ENCODE measurements at regions not wholly inside any gene's neighbourhood (a gene's known extent, or its start where the extent isn't known, plus 50 kb on each side); places are given as distances from the start of the nearest gene placed in this dataset.
A peak's percentile ranks its signal among the peaks of the same experiment; 100 is the strongest.
"Not testable (repeated sequence)": the region's sequence is repeated elsewhere in the genome, so short reads cannot be mapped to it uniquely, and the experiment has no call there.

DNA sequence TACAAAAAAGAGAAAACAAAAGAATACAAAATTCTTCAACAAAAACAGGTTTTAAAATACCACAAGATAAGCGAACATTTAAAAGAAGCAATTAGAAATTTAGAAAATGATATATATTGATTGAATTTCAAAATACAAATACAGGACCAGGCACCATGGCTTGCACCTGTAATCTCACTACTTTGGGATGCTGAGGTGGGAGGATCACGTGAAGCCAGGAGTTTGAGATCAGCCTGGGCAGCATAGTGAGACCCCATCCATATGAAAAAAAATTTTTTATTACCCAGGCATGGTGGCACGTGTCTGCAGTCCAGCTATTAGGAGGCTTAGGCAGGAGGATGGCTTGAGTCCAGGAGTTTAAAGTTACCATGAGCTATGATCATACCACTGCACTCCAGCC, 109.9 kb upstream of the SLC30A5 start:
- no peak for DNase-seq (ENCODE audit: low read depth)

DNA sequence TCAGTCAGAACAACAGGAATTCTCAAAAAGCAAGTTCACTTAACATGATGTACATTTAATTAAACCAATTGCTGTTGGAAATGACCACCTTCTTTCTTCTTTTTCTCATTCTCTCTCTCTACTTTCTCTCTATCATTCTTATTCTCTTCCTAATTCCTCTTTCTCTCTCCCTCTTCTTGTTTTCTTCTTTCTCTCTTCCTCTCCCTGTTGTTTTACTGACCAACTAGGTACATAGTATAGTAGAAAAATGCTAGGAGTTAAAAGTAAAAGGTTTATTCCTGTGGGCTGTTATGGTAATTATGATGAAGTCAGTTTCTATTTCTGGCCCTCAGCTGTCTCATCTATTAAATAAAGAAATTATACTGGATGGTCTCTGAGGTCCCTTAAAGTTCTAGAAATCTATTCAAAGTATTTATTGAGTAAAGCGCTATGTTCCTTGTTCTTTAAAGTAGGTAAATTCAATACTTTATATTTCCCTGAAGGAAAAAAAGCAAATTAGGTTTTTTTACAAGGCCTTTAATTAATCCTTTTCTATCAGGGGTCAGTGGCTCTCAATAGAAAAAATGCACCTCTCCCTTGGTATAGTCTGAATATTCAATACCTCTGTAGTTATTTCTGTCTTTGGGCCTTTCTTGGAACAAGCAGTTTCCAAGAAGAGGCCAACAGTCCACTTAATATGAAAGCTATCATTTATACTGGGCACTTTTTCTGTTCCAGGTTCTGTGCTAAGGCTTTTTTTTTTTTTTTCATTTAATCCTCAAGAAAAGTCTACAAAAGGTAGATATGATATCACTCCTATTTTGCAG, 102.3 kb upstream of the SLC30A5 start:
- no peak for DNase-seq (ENCODE audit: low read depth)

DNA sequence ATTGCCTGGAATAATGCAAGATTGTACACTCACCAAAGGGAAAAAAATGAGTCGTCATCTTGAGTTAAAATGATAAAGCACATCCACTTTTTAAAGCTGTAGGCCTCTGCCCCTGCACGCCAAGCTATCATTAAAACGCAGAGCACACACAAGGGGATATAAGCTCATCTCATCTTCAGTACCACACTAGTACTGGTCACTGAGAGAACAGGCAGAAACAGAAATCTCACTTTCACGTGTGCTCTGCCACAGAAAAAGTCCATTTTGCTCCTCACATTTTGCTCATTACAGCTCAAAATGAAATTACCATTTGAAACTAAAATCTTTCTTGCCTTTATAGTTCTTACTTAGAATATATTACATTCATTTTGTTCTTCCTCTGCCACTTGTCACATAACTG, 99.2 kb upstream of the SLC30A5 start:
- DNase-seq (ENCODE audit: low read depth): no peak

DNA sequence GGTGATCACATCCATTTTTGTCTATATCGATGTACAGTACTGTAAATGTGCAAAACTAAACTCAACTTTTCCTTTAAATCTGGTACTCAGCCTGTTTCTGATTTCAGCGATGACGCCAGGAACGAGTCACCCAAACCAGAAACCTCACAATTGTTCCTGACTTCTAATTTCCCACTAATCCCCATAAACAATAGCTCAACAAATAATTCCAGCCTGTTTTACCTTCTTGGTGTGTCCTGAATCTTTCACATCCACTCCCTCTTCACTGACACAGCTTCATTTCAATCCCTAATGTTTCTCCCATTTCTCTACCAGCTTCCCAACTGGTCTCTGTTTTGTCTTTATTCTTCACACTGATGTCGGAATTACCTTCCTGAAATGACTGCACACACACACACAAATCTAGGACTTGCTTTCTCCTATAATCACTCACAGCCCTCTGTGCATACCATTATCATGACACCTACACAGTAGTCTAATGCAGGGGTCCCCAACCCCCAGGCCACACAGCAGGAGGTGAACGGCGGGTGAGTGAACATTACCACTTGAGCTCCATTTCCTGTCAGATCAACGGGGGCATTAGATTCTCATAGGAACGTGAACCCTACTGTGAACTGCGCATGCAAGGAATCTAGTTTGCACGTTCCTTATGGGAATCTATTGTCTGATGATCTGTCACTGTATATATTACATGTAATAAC, 97.8 kb upstream of the SLC30A5 start:
- DNase-seq (ENCODE audit: low read depth): no peak

DNA sequence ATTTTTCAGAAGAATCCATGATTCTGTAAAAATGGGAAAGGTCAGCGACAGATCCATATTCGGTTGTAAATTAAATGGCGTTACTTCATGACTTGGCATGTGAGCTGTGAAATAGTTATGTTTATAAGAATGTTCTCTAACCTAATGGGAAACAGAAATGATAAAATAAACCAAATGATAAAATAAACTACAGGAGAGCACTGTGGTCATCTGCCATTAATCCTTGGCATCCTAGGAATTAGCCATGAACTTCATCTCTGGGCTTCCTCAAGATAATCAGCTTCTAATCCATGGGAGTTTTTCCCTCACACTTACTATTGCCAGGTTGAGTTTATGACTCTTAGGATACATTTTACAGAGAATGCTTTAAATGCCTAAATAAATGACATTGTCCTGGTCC, 94.6 kb upstream of the SLC30A5 start:
- DNase-seq (ENCODE audit: low read depth): no peak

DNA sequence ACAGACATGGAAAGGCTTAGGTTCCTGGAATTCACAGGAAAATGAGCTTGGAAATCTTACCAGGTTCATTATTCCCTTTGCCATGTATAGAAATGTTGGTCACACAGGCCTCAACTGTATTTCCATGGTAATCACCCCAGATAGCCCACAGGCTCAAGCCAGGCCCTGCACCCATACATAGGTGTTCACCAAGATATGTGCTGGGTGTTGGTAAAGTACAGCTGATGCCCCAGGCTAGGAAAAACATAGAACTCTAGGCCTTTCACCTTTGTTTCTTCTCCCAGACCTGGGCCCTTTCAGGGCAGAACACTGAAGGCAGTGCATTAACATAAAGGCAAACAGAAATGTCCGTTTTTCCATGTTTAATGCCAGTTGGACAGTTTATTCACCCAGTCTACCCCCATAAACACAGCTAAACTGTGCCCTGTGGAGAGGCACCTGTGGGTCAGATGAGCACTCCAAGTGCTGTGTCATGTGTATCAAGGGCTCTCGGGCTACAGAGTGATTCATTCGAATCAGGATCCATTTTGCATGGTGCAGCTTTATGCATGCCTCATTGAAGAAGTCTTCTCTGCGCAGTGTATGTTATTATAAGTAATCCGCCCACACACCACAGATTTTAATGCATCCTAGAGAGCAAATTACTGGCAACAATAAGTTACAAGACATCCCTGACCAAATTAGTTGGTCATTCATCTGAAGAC, 93.4 kb upstream of the SLC30A5 start:
- no peak for DNase-seq (ENCODE audit: low read depth)

DNA sequence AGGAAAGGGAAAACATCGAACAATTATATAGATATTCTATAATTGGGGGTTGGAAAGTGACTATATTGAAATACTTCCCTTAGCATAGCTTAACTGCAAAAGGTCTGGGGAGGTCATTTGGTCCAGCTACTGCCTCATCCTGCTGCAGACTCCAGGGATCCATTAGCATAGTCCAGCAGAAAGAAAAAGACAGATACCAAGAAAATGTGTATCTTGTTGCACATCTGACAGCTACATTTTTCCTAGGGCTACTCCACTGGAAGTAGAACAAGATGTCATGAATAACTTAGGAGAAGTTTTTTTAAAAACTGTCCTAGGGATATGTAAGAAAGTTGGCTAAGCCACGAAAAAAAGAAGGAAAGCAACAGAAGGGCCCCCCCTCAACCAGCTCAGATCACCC, 92.9 kb upstream of the SLC30A5 start:
- no peak for DNase-seq (ENCODE audit: low read depth)

DNA sequence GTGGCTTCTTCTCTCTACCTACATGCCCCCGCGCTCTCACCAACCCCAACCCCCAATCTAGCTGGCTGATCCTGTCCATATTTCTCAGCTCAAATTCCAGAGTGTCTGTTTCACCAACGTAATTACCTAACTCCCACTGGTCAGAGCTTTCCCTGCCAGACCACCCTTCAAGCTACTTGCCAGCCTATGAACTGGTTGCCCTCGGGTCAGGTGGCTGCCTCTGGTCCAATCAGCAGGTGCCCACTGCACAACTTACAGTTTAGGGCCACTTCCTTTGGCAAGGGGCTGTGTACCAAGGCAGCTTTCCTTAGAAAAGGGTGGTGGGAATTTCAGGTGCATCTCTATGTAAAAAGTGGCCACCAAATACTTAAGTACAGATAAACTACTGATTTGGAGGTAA, 92.2 kb upstream of the SLC30A5 start:
- DNase-seq (ENCODE audit: low read depth): no peak

DNA sequence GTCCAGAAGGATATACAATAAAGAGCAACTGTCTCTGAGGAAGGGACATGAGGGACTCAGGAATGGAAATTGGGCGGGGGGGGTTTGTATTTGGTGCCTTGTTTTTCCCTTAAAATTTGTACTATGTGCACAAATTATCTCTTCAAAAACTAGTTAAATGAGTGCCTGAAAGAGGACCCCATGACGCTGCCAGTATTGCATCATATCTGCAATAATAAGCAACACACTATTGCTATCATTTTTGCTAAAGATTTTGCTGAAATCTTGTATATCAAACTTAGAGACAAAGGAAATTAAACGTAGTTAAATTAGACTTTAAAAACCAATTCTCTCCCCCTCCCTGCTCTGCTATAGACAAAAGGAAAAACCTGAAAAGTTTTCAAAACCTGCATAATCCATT, 89.7 kb upstream of the SLC30A5 start:
- DNase-seq (ENCODE audit: low read depth): no peak

DNA sequence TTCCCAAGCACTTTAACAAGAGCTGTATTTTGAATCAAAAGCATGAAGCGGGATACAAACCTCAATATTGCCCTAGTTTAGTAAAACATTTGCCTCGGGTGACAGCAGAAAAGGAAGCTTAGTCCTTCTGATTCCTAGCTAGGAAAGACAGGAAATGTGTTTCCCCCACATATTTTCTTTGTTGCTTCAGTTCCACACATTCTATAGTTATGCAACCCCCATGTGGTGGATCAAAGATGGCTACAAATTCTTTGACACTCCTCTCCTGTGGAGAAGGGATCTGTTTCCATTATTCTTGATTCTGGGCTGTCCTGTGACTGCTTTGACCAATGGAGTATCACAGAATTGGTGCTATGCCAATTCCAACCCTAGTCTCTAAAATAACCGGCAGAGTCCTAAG, 89.1 kb upstream of the SLC30A5 start:
- no peak for DNase-seq (ENCODE audit: low read depth)

DNA sequence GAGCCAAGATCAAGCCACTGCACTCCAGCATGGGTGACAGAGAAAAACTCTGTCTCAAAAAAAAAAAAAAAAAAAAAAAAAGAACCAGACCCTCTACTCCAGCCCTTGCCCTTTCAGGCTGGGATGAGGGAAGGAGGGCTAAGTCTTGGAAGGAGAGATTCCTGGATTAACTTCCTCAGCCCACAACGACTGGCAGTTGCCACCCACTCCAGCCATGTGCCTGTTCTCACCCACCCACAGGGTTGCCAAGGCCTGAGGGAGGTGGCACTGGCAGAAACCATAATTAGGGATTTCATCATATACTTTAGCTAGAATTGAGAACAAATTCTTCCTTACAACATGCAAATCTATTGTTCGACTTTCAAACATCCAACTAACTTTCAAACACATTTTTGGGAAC, 87.8 kb upstream of the SLC30A5 start:
- no peak for DNase-seq (ENCODE audit: low read depth)

DNA sequence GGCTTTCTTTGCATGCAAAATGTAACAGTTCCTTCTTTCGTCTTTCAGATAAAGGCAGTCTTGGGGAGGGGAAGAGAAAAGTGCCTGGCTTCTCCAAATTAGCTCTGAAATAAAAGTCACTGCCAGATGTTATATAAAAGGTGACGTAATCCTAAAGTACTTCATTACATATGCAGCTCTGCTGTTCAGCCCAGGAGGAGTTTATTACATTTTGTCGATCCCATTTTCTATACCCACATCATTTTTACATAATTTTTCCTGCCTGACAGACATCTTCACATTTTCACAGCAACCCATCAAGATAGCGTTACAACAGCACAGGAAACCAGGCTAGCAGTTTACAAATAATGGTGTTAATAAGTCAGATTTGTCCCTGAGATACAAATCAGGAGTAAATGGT, 86.7 kb upstream of the SLC30A5 start:
- DNase-seq (ENCODE audit: low read depth): no peak

DNA sequence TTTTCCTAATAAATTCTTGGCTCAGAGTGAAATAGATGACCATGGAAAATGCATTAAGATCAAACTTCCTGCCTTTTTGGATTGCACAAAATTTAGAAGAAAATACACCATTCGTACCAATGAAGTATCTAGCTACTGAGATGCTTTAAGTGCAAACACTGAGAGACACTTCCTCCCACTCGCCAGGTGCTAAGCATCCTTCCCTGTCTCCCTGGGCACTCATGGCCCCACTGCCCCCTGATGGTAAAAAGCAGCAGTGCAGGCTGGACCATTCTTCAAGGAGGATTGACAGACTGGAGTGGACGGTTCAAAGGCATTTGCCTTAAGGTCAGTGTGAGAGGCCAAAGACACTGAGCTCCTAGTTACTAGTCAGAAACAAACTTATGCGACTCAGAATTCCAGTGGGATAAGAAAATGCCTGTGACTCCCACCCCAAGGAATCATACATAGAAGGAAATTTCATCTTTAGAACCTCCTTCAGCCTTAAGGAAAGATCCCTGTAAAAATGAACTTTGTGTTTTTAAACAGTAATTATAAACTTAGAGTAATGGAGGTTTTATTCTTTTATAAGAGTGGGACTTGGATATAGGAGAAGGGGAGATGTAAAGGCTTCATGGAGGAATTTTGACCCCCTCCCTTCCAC, 86.0 kb upstream of the SLC30A5 start:
- DNase-seq (ENCODE audit: low read depth): peak; percentile 51

DNA sequence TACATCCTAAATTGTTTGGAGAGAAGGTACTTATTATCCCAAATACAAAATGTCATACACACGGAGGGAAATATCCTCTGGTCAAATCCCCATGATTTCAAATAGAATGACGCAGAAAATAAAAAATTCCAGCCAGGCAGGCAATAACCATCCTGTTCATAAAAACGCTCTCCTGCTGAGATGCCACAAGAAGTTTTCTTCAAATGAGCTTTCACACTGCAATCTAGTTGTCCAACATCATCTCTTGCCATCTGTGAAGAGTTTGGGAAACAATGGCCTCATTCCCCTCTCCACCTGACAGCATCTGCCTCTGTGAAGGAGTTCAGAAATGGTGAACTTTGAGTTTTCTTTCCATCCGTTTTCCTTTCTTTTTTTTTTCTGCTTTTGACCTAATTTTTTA, 83.3 kb upstream of the SLC30A5 start:
- no peak for DNase-seq (ENCODE audit: low read depth)

DNA sequence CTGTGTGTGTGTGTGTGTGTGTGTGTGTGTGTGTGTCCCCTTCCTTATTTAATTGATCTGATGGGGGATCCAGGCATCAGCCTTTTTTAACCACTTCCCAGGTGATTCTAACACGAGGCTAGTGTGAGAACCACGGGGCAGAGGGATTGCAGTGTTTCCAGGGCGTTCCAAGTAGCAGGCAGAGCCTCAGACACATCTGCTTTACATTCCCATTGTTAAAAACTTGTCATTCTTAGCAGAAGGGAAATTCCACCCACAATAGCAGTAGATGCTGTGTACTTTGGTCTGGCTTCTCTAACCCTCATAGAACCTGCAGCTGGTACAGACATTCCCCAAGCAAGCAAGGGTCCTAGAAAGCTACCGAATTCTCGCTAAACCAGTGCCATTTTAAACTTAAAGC, 81.9 kb upstream of the SLC30A5 start:
- DNase-seq (ENCODE audit: low read depth): no peak

DNA sequence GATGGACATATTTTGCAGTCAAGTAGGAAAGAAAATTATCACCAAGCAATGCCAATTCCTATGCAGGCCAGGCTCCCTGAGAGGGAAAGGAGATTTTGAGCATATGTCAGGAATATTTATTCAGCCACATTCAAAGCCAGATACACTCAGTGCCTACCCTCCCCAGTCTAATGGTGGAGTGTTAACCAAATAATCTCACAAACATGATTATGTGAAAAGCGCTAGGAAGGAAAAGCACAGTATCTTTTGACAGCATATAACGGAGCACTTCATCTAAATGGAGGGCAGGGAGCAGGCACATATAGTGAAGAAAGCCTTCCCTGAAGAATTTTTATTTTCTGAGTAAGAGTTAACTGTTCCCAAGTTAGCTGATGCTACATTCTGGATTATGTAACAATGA, 80.3 kb upstream of the SLC30A5 start:
- DNase-seq (ENCODE audit: low read depth): no peak

DNA sequence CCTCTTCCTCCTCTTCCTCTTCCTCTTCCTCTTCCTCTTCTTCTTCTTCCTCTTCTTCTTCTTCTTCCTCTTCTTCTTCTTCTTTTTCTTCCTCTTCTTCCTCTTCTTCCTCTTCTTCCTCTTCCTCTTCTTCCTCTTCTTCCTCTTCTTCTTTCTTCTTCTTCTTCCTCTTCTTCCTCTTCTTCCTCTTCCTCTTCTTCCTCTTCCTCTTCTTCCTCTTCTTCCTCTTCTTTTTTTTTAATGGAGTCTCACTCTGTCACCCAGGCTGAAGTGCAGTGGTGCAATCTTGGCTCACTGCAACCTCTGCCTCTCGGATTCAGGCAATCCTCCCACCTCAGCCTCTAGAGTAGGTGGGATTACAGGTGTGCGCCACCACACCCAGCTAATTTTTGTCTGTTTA, 79.8 kb upstream of the SLC30A5 start:
- DNase-seq (ENCODE audit: low read depth): not testable (repeated sequence)

DNA sequence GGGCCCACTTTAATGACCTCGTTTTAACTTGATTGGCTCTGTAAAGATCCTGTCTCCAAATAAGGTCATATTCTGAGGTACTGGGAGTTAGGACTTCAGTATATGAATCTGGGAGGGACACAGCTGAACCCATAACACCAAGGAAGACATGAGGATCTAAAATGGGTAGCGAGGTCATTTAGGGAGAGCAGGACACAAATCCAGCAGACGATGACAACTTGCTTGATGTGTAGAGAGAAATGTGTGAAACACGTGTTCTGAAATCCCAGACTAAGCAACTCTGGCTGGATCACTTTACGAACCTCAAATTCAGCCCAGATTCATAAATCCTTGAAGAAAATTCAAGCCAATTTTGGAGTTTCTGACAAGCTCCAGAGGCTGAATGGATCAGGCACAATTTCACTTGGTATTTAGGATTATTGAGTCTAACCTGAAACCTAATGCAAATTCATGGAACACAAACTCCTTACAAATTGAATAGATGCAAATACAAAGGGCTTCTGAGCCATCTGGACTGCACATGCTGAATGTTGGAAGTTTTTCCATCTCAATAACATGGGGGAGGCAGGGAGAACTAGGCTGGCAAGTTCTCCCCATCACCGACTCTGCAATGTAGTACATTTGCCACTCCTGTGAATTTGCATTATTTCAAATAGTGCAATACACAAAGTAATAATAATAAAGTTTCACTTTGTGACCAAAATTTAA, 74.0 kb upstream of the SLC30A5 start:
- DNase-seq (ENCODE audit: low read depth): no peak

DNA sequence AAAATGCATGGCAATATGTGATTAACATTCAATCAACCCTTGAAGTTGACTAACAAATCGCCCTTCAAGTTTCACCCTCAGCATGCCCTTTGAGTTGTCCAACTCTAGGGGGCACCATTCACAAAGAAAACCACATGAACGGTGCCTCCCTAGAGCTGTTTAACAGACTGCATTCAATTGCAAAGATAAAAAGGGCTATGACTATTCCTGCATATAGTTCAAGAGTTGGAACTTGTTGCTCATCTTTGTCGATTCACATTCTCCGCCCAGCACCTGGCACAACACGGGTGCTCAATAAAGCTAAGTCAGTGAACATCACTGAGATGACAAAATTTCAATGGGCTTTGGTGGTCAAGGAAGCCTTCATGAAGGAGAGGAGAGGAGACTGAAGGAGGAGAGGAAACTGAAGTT, 69.6 kb upstream of the SLC30A5 start:
- no peak for DNase-seq (ENCODE audit: low read depth)

DNA sequence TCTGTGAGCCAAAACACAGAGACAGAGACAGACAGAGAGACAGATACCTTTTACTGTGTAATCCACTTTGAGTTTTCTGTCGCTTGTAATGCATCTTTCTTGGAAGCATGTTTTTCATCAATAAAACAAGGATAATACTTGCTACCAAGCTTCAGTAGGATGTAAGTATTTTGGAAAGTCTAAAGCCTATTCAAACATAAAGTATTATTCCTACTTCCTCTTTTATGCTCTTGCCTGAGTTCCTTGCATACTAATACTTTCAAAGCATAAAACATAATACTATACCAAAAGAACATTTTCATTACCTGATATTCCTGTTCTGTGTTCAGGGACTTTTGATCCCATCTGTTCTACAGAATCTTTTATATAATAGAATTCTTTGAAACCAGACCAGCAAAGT, 64.5 kb upstream of the SLC30A5 start:
- no peak for DNase-seq (ENCODE audit: low read depth)

DNA sequence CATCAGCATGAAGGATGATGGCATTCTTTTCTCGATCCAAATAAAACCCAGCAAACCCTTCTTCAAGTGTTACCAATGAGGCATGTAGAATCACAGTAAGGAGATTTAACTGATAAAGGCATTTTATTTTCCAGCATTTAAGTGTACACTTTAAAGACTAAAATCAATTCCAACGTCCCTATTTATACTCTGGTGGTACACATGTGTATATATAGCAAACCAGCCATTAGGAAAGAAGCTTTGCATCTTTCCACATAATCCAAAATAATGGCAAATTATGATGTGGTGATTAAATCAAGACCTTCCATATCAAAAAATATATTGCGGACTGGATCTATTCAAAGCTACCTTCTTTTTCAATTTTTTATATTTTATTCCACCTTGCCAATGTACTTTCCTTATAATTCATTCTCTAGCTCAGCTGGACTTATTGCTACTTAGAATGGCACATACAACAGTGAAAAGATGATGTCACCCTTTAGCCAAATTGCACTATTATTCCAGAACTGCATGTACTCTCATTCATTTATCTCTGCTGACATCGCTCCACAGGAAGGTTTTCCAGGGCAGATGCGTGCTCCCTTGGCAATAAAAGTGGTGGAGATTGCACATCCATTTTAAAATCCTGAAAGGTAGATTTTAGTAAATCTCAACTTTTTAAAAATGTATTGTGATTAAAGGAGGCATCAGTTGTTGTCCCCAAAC, 63.3 kb upstream of the SLC30A5 start:
- DNase-seq (ENCODE audit: low read depth): no peak

Measured in stimulated activated CD8-positive, alpha-beta memory T cell treated with anti-CD3 and anti-CD28 coated beads, Interleukin-4, amount 100 ng/mL, for 24 hours (primary cell).